Gastrocnemius medialis (tissue), 4 donors: ENCODE measurements at regions not wholly inside any gene's neighbourhood (a gene's known extent, or its start where the extent isn't known, plus 50 kb on each side); places are given as distances from the start of the nearest gene placed in this dataset.

Experiments used
- ATAC-seq, 2 donors: fragments of 150-250 bp; one replicate each; pipeline ENCODE4 v1.9.1; 2016
- DNase-seq, 2 donors: peaks; one replicate each; pipeline ENCODE4 v3.0.0-alpha.2; 2019
- H3K27ac ChIP-seq, 4 donors: fragments of 200-600 bp; sonication (generic); 1 replicate in 1 of 4; 2 replicates in 3 of 4; pipeline ENCODE4 v1.5.1; 2016 to 2018; ENCODE audit warnings: mild to moderate bottlenecking in 2 of 4, moderate library complexity in 1 of 4
- H3K27me3 ChIP-seq, 3 donors: fragments of 200-600 bp; sonication (generic) in 2 of 3; 1 replicate in 1 of 3; 2 replicates in 2 of 3; pipeline versions ENCODE4 v1.5.1 to v1.6.0; 2016 to 2019; ENCODE audit warnings: mild to moderate bottlenecking in 1 of 3, moderate library complexity in 1 of 3
- H3K36me3 ChIP-seq, 2 donors: fragments of 200-600 bp; sonication (generic) in 1 of 2; one replicate each; pipeline ENCODE4 v1.5.1; 2017 to 2018
- H3K4me1 ChIP-seq, 2 donors: fragments of 200-600 bp; sonication (generic) in 1 of 2; one replicate each; pipeline ENCODE4 v1.5.1; 2016 to 2017; ENCODE audit warnings: mild to moderate bottlenecking in 2 of 2
- H3K4me3 ChIP-seq, 4 donors: fragments of 200-600 bp; sonication (generic) in 3 of 4; 1 replicate in 1 of 4; 2 replicates in 3 of 4; pipeline ENCODE4 v1.5.1; 2016 to 2019; ENCODE audit warnings: mild to moderate bottlenecking in 2 of 4
- H3K9me3 ChIP-seq, 3 donors: fragments of 200-600 bp; sonication (generic) in 2 of 3; 1 replicate in 1 of 3; 2 replicates in 2 of 3; pipeline ENCODE4 v1.5.1; 2016 to 2019
- CTCF ChIP-seq, 5 experiments: fragments of 450-650 bp in 3 of 5; fragments of 200-600 bp in 2 of 5; sonication (generic) in 2 of 5; IDR thresholded peaks in 4 of 5; conservative IDR thresholded peaks in 1 of 5; 1 replicate in 4 of 5; 2 replicates in 1 of 5; pipeline ENCODE4 v1.5.1; 2016 to 2019; ENCODE audit warnings: antibody characterized with exemption in 5 of 5, mild to moderate bottlenecking in 3 of 5, moderate library complexity in 3 of 5
- POLR2A ChIP-seq, 2 donors: fragments of 450-650 bp; IDR thresholded peaks; one replicate each; pipeline ENCODE4 v1.6.1; 2017; ENCODE audit warnings: antibody characterized with exemption in 2 of 2, mild to moderate bottlenecking in 2 of 2, moderate library complexity in 2 of 2
- in situ Hi-C, 4 donors: fragments of 200-750 bp; cut with MboI; loops; one replicate each; pipeline versions ENCODE4 v1.15.0 to v1.8.0; 2017; ENCODE audit warnings: low sequenced_read_pairs in 4 of 4
- intact Hi-C: fragments of 100-400 bp; cut with DNase I; formaldehyde crosslinking; loops from one replicate; pipeline ENCODE4 v1.15.1; 2023; ENCODE audit warnings: low total_unique reads

DNA sequence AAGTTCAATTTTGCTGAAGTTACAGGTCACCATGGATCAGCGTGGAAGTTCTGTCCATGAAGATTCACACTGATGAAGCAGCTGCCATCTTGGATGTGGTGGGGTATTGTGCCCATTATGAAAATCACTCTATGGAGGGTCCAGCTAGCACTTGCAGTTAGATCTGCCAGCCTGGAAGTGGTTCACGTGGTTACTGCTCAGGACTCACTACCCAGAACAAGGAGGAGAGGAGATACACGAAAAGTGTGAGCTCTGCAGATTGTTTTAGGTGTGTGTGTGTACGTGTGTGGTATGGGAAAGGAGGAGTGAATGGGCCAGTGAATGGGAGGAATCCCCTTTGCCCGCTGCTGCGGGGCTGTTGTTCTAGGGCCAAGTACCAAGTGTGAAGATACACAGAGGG, 333.4 kb downstream of the MAF start:
- Histone ChIP-seq H3K36me3 (no peaks in the 10 kb centered on the region), H3K27ac (no peak overlapping the region), H3K4me3 (no peak overlapping the region), H3K4me1 (peaks cover 3 to 4% of the 10 kb centered on the region in 2 donors), H3K9me3 (no peaks in the 10 kb centered on the region), H3K27me3 (no peaks in the 10 kb centered on the region)
- in situ Hi-C loops (no loop called here), intact Hi-C loops (no loop called here)
- TF ChIP-seq POLR2A (IDR thresholded peaks at IDR 0.05) (no peak), CTCF (IDR thresholded peaks at IDR 0.05 in 4 of 5, conservative IDR thresholded peaks at IDR 0.05 in 1 of 5) (no peak)
- ATAC-seq, result no peak
- DNase-seq, result no peak

- TF ChIP-seq CTCF (IDR thresholded peaks at IDR 0.05 in 4 of 5, conservative IDR thresholded peaks at IDR 0.05 in 1 of 5) (no peak), POLR2A (IDR thresholded peaks at IDR 0.05) (no peak)
- Histone ChIP-seq H3K27me3 (no peaks in the 10 kb centered on the region), H3K27ac (no peak overlapping the region), H3K36me3 (no peaks in the 10 kb centered on the region), H3K4me1 (peaks cover 3 to 4% of the 10 kb centered on the region in 2 donors), H3K9me3 (no peaks in the 10 kb centered on the region), H3K4me3 (no peak overlapping the region)
- ATAC-seq, result no peak
- intact Hi-C loops, result no loop called here
- DNase-seq, result no peak
- in situ Hi-C loops, result no loop called here
These were observed 334.8 kb downstream of the MAF start for GRCh38 chr16:79265701-79266100.

DNA sequence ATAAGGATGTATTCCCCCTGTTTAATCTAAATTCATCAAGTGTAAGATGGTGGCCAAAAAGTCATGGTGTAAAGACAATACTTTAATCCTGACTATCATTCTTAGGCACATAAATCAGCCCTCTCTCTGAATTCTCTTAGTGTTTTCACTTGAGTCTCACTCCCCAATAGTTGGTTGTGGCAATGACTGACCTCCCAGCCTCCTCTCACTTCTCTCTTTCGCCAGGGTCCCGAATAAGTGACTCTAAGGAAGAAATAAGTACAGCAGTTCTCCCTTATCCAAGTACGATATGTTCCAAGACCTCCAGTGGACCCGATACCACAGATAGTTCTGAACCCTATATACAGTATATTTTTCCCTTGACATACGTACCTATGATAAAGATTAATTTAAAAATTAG, 335.3 kb downstream of the MAF start:
- Histone ChIP-seq H3K27me3 (no peaks in the 10 kb centered on the region), H3K4me3 (no peak overlapping the region), H3K36me3 (no peaks in the 10 kb centered on the region), H3K4me1 (peaks cover 3 to 4% of the 10 kb centered on the region in 2 donors), H3K9me3 (no peaks in the 10 kb centered on the region), H3K27ac (no peak overlapping the region)
- TF ChIP-seq CTCF (IDR thresholded peaks at IDR 0.05 in 4 of 5, conservative IDR thresholded peaks at IDR 0.05 in 1 of 5) (no peak), POLR2A (IDR thresholded peaks at IDR 0.05) (no peak)
- in situ Hi-C loops (no loop called here), intact Hi-C loops (no loop called here)
- DNase-seq, result no peak
- ATAC-seq, result no peak

DNA sequence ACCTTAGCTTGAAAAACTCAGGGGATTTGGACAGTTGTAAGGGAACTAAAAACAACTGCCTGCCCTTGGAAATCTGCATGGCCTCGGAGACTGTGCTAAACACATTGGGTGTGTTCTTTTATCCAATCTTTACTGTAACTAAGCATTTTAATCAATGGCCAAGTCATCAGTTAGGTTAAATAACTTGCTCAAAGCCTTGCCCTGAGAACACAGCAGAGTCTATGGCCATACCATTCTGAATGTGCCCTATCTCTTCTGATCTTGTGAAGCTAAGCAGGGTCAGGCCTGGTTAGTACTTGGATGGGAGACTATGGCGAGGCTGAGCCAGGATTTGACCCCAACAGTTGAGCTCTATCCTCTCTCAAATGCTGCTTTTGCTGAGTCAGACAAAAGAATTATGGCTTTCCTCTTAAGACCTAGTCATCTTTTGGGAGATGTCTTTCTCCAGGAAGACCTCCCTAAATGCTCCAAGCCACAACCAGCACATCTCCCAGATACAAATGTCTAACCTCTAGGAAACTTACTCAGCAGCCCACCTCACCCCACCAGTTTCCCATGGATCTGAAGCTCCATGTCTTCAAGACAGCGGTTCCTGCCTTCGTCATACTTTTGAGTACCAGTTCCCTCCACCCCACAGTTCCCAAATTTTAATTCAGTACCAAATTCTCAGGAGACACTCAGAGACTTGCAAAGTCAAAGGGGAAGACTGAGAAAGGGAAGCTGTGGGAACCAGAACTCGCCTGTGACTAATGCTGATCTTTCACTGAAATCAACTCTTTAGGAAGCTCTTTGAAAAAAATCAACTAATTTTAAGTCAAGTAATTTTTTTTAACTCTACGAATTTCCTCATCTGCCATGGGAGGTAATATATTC, 336.1 kb downstream of the MAF start:
- Histone ChIP-seq H3K27me3 (no peaks in the 10 kb centered on the region), H3K4me1 (peaks cover 3 to 4% of the 10 kb centered on the region in 2 donors), H3K36me3 (no peaks in the 10 kb centered on the region), H3K4me3 (no peak overlapping the region), H3K9me3 (no peaks in the 10 kb centered on the region), H3K27ac (no peak overlapping the region)
- TF ChIP-seq POLR2A (IDR thresholded peaks at IDR 0.05), result no peak
- no peak for DNase-seq
- in situ Hi-C loops, result no loop called here
- ATAC-seq, result no peak
- intact Hi-C loops, result no loop called here

DNA sequence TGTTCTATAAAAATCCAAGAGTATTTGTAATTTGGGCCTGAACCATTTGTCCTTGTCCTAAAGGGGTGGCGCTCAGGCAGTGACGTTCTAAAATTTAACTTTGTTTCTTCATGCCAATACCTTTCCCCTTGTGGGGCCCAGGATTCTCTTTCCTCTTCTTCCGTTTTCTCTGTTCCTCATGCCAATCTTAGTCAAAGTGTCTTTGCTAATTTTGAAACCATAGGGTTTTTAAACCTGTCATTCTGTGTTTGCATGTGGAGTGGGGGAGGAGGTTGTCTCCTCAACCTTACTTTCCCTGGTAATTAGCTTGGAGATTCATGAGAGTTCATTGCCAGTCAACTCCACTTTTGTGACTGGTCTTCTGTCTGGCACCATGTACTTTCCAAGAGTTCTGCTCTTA, 337.1 kb downstream of the MAF start:
- Histone ChIP-seq H3K27me3 (no peaks in the 10 kb centered on the region), H3K4me1 (peaks cover 3 to 4% of the 10 kb centered on the region in 2 donors), H3K9me3 (no peaks in the 10 kb centered on the region), H3K36me3 (no peaks in the 10 kb centered on the region), H3K27ac (no peak overlapping the region), H3K4me3 (no peak overlapping the region)
- intact Hi-C loops (no loop called here), in situ Hi-C loops (no loop called here)
- DNase-seq (no peak), ATAC-seq (no peak)
- no peak for TF ChIP-seq POLR2A (IDR thresholded peaks at IDR 0.05)
- TF ChIP-seq CTCF (IDR thresholded peaks at IDR 0.05 in 4 of 5, conservative IDR thresholded peaks at IDR 0.05 in 1 of 5), result no peak
